Naive thymus-derived CD4-positive, alpha-beta T cell (primary cell): ENCODE measurements at regions not wholly inside any gene's neighbourhood (a gene's known extent, or its start where the extent isn't known, plus 50 kb on each side); places are given as distances from the start of the nearest gene placed in this dataset.

Source experiments
- ATAC-seq: fragments of 150-1000 bp; cut with Tn5 transposase; 2 replicates; pipeline ENCODE4 v1.10.0; 2021; ENCODE audit warnings: mild to moderate bottlenecking, moderate library complexity
- CTCF ChIA-PET: fragments of 350-600 bp; sonication (Branson Sonifier 250); formaldehyde crosslinking; loops from one replicate; lab custom pipeline; 2021; ENCODE audit warnings: antibody characterized with exemption; lab: Charles Lee
- POLR2A ChIA-PET: fragments of 350-600 bp; sonication (Branson Sonifier 250); formaldehyde crosslinking; loops from one replicate; lab custom pipeline; 2021; ENCODE audit warnings: antibody characterized with exemption, inconsistent platforms; lab: Charles Lee
- DNase-seq, 9 donors: peaks; one replicate each; pipeline versions ENCODE4 v3.0.0 to v3.0.0-alpha.2; 2020 to 2022; ENCODE audit warnings: mixed read lengths in 1 of 9
- H3K27ac ChIP-seq: one replicate; pipeline ENCODE4 v1.7.0; 2013; ENCODE audit warnings: mild to moderate bottlenecking, low read depth, low read length, moderate library complexity
- H3K27me3 ChIP-seq, 2 donors: one replicate each; pipeline ENCODE4 v1.7.0; 2013; ENCODE audit warnings: low read length in 2 of 2, mild to moderate bottlenecking in 2 of 2, moderate library complexity in 2 of 2; ENCODE audit not compliant: control insufficient read depth in 2 of 2, insufficient read depth in 2 of 2
- H3K36me3 ChIP-seq, 3 experiments: 1 replicate in 2 of 3; 2 replicates in 1 of 3; pipeline ENCODE4 v1.7.0; 2013; ENCODE audit warnings: low read length in 3 of 3, mild to moderate bottlenecking in 3 of 3, moderate library complexity in 1 of 3; ENCODE audit not compliant: insufficient read depth in 3 of 3, control insufficient read depth in 2 of 3
- H3K4me1 ChIP-seq, 2 donors: one replicate each; pipeline ENCODE4 v1.7.0; 2013; ENCODE audit warnings: low read length in 2 of 2, mild to moderate bottlenecking in 2 of 2, moderate library complexity in 1 of 2; ENCODE audit not compliant: control insufficient read depth in 2 of 2, insufficient read depth in 2 of 2
- H3K4me3 ChIP-seq: 2 replicates; pipeline ENCODE4 v1.7.0; 2013; ENCODE audit warnings: mild to moderate bottlenecking, low read length
- H3K9me3 ChIP-seq, 3 experiments: 1 replicate in 2 of 3; 2 replicates in 1 of 3; pipeline ENCODE4 v1.7.0; 2013; ENCODE audit warnings: low read length in 3 of 3; ENCODE audit not compliant: control insufficient read depth in 2 of 3
- H3K27ac Mint-ChIP-seq, 9 donors: one replicate each; pipeline ENCODE4 v1.8.0; 2020 to 2022; ENCODE audit warnings: mixed read lengths in 9 of 9, mild to moderate bottlenecking in 8 of 9, moderate library complexity in 5 of 9, inconsistent platforms in 2 of 9
- H3K27me3 Mint-ChIP-seq, 5 donors: one replicate each; pipeline ENCODE4 v1.8.0; 2021 to 2022; ENCODE audit warnings: mixed read lengths in 5 of 5, mild to moderate bottlenecking in 1 of 5
- H3K36me3 Mint-ChIP-seq, 5 donors: one replicate each; pipeline ENCODE4 v1.8.0; 2020 to 2022; ENCODE audit warnings: mixed read lengths in 5 of 5, mild to moderate bottlenecking in 3 of 5, inconsistent platforms in 1 of 5
- H3K4me1 Mint-ChIP-seq, 7 donors: one replicate each; pipeline ENCODE4 v1.8.0; 2020 to 2022; ENCODE audit warnings: mixed read lengths in 7 of 7, mild to moderate bottlenecking in 3 of 7, inconsistent platforms in 1 of 7
- H3K4me3 Mint-ChIP-seq, 10 donors: one replicate each; pipeline ENCODE4 v1.8.0; 2020 to 2022; ENCODE audit warnings: mild to moderate bottlenecking in 10 of 10, mixed read lengths in 10 of 10, moderate library complexity in 6 of 10, inconsistent platforms in 2 of 10
- H3K9me3 Mint-ChIP-seq, 11 donors: one replicate each; pipeline ENCODE4 v1.8.0; 2020 to 2022; ENCODE audit warnings: mixed read lengths in 11 of 11, mild to moderate bottlenecking in 4 of 11, inconsistent platforms in 1 of 11, moderate library complexity in 1 of 11
- intact Hi-C, 2 donors: fragments of 100-400 bp; cut with micrococcal nuclease; formaldehyde crosslinking; loops; one replicate each; pipeline ENCODE4 v1.15.1; 2023

GRCh38 chr4:32427566-32427965 is 1707.4 kb downstream of the PCDH7 start:
- peaks cover 0 to 5% (median 0%) of the 10 kb centered on the region in 5 donors for H3K36me3 Mint-ChIP-seq

GRCh38 chr4:32429151-32429550 is 1709.0 kb downstream of the PCDH7 start:
- no peak overlapping the region for H3K4me3 Mint-ChIP-seq
- intact Hi-C loops = no loop called here
- no peaks in the 10 kb centered on the region for H3K36me3 Mint-ChIP-seq
- H3K27ac Mint-ChIP-seq = no peak overlapping the region
- ChIA-PET POLR2A (no interaction called here), CTCF (no interaction called here)
- Histone ChIP-seq H3K36me3 (no peaks in the 10 kb centered on the region), H3K9me3 (no peaks in the 10 kb centered on the region), H3K4me3 (no peak overlapping the region), H3K27me3 (no peaks in the 10 kb centered on the region), H3K27ac (no peak overlapping the region), H3K4me1 (no peaks in the 10 kb centered on the region)
- ATAC-seq = no peak
- H3K4me1 Mint-ChIP-seq = no peaks in the 10 kb centered on the region
- no peak for DNase-seq
- H3K27me3 Mint-ChIP-seq = no peaks in the 10 kb centered on the region
- peaks cover 4 to 40% (median 13%) of the 10 kb centered on the region in 11 donors for H3K9me3 Mint-ChIP-seq

More at GRCh38 chr4:32427566-32427965, 1707.4 kb downstream of the PCDH7 start:
- CTCF ChIA-PET = no interaction called here
- no peaks in the 10 kb centered on the region for H3K4me1 ChIP-seq
- Mint-ChIP-seq H3K4me1 (no peaks in the 10 kb centered on the region), H3K4me3 (no peak overlapping the region), H3K9me3 (peaks cover 6 to 38% (median 14%) of the 10 kb centered on the region in 11 donors), H3K27ac (no peak overlapping the region), H3K27me3 (no peaks in the 10 kb centered on the region)
- no peaks in the 10 kb centered on the region for H3K36me3 ChIP-seq
- DNase-seq (no peak), ATAC-seq (no peak)
- no peaks in the 10 kb centered on the region for H3K27me3 ChIP-seq
- no peak overlapping the region for H3K27ac ChIP-seq
- peaks cover 0 to 16% (median 0%) of the 10 kb centered on the region in 3 experiments for H3K9me3 ChIP-seq
- POLR2A ChIA-PET = no interaction called here
- no peak overlapping the region for H3K4me3 ChIP-seq
- intact Hi-C loops = no loop called here

GRCh38 chr4:32435308-32435707 is 1715.1 kb downstream of the PCDH7 start:
- Histone ChIP-seq H3K27me3 (no peaks in the 10 kb centered on the region), H3K4me1 (no peaks in the 10 kb centered on the region), H3K27ac (no peak overlapping the region), H3K4me3 (no peak overlapping the region), H3K36me3 (no peaks in the 10 kb centered on the region), H3K9me3 (no peaks in the 10 kb centered on the region)
- CTCF ChIA-PET = no interaction called here
- Mint-ChIP-seq H3K4me1 (no peaks in the 10 kb centered on the region), H3K27me3 (no peaks in the 10 kb centered on the region), H3K9me3 (peaks cover 0 to 20% (median 12%) of the 10 kb centered on the region in 11 donors), H3K4me3 (no peak overlapping the region), H3K27ac (no peak overlapping the region), H3K36me3 (no peaks in the 10 kb centered on the region)
- DNase-seq = no peak
- POLR2A ChIA-PET = no interaction called here
- intact Hi-C loops = no loop called here
- no peak for ATAC-seq

- Mint-ChIP-seq H3K27me3 (no peaks in the 10 kb centered on the region), H3K27ac (no peak overlapping the region), H3K4me3 (no peak overlapping the region), H3K36me3 (no peaks in the 10 kb centered on the region), H3K4me1 (no peaks in the 10 kb centered on the region), H3K9me3 (peaks cover 0 to 20% (median 12%) of the 10 kb centered on the region in 11 donors)
- DNase-seq (no peak), ATAC-seq (no peak)
- H3K4me3 ChIP-seq = no peak overlapping the region
- H3K27me3 ChIP-seq = no peaks in the 10 kb centered on the region
- H3K27ac ChIP-seq = no peak overlapping the region
- ChIA-PET CTCF (no interaction called here), POLR2A (no interaction called here)
- intact Hi-C loops = no loop called here
- H3K9me3 ChIP-seq = no peaks in the 10 kb centered on the region
- H3K36me3 ChIP-seq = no peaks in the 10 kb centered on the region
- H3K4me1 ChIP-seq = no peaks in the 10 kb centered on the region
These were observed 1716.6 kb downstream of the PCDH7 start for GRCh38 chr4:32436816-32437215.

- no peak for ATAC-seq
- no peak overlapping the region for H3K27ac Mint-ChIP-seq
- no peaks in the 10 kb centered on the region for H3K36me3 Mint-ChIP-seq
- Histone ChIP-seq H3K9me3 (no peaks in the 10 kb centered on the region), H3K36me3 (no peaks in the 10 kb centered on the region), H3K27me3 (no peaks in the 10 kb centered on the region), H3K4me1 (no peaks in the 10 kb centered on the region), H3K27ac (no peak overlapping the region), H3K4me3 (no peak overlapping the region)
- intact Hi-C loops = no loop called here
- POLR2A ChIA-PET = no interaction called here
- no peak for DNase-seq
- peaks cover 1 to 16% (median 10%) of the 10 kb centered on the region in 11 donors for H3K9me3 Mint-ChIP-seq
- H3K4me1 Mint-ChIP-seq = no peaks in the 10 kb centered on the region
- H3K27me3 Mint-ChIP-seq = no peaks in the 10 kb centered on the region
- H3K4me3 Mint-ChIP-seq = no peak overlapping the region
- CTCF ChIA-PET = no interaction called here
These were observed 1720.2 kb downstream of the PCDH7 start for GRCh38 chr4:32440391-32440790.

GRCh38 chr4:32454482-32454881 is 1734.3 kb downstream of the PCDH7 start:
- Mint-ChIP-seq H3K4me3 (no peak overlapping the region), H3K9me3 (peaks cover 0 to 13% (median 5%) of the 10 kb centered on the region in 11 donors), H3K4me1 (no peaks in the 10 kb centered on the region), H3K36me3 (no peaks in the 10 kb centered on the region), H3K27me3 (no peaks in the 10 kb centered on the region), H3K27ac (no peak overlapping the region)
- intact Hi-C loops = no loop called here
- Histone ChIP-seq H3K4me1 (no peaks in the 10 kb centered on the region), H3K27me3 (no peaks in the 10 kb centered on the region), H3K9me3 (no peaks in the 10 kb centered on the region), H3K27ac (no peak overlapping the region), H3K4me3 (no peak overlapping the region), H3K36me3 (no peaks in the 10 kb centered on the region)
- ATAC-seq (no peak), DNase-seq (no peak)
- ChIA-PET CTCF (no interaction called here), POLR2A (no interaction called here)

- H3K36me3 Mint-ChIP-seq = no peaks in the 10 kb centered on the region
- intact Hi-C loops = no loop called here
- ATAC-seq (no peak), DNase-seq (no peak)
- Histone ChIP-seq H3K4me3 (no peak overlapping the region), H3K27ac (no peak overlapping the region), H3K9me3 (no peaks in the 10 kb centered on the region), H3K36me3 (no peaks in the 10 kb centered on the region), H3K4me1 (no peaks in the 10 kb centered on the region), H3K27me3 (no peaks in the 10 kb centered on the region)
- no peak overlapping the region for H3K27ac Mint-ChIP-seq
- peaks cover 0 to 11% (median 5%) of the 10 kb centered on the region in 11 donors for H3K9me3 Mint-ChIP-seq
- POLR2A ChIA-PET = no interaction called here
- H3K4me1 Mint-ChIP-seq = no peaks in the 10 kb centered on the region
- H3K4me3 Mint-ChIP-seq = no peak overlapping the region
- CTCF ChIA-PET = no interaction called here
- H3K27me3 Mint-ChIP-seq = no peaks in the 10 kb centered on the region
These were observed 1735.1 kb downstream of the PCDH7 start for GRCh38 chr4:32455231-32455630.
